Glutamatergic neuron (in vitro differentiated cells): ENCODE measurements at regions not wholly inside any gene's neighbourhood (a gene's known extent, or its start where the extent isn't known, plus 50 kb on each side); places are given as distances from the start of the nearest gene placed in this dataset.

ENCODE experiments used
- DNase-seq: peaks from one replicate; pipeline ENCODE4 v3.0.0; 2022
- H3K27ac Mint-ChIP-seq: one replicate; pipeline ENCODE4 v1.8.0; 2020; ENCODE audit warnings: mild to moderate bottlenecking, mixed read lengths, inconsistent platforms; ENCODE audit not compliant: unreplicated experiment
- H3K27me3 Mint-ChIP-seq: one replicate; pipeline ENCODE4 v1.8.0; 2020; ENCODE audit warnings: mild to moderate bottlenecking, moderate library complexity, mixed read lengths, inconsistent platforms; ENCODE audit not compliant: unreplicated experiment
- H3K36me3 Mint-ChIP-seq: one replicate; pipeline ENCODE4 v1.8.0; 2020; ENCODE audit warnings: mild to moderate bottlenecking, mixed read lengths, inconsistent platforms; ENCODE audit not compliant: unreplicated experiment
- H3K4me1 Mint-ChIP-seq: one replicate; pipeline ENCODE4 v1.8.0; 2020; ENCODE audit warnings: mild to moderate bottlenecking, low read depth, mixed read lengths, inconsistent platforms; ENCODE audit not compliant: unreplicated experiment
- H3K4me3 Mint-ChIP-seq: one replicate; pipeline ENCODE4 v1.8.0; 2020; ENCODE audit warnings: mild to moderate bottlenecking, mixed read lengths, inconsistent platforms; ENCODE audit not compliant: unreplicated experiment
- H3K9me3 Mint-ChIP-seq: one replicate; pipeline ENCODE4 v1.8.0; 2020; ENCODE audit warnings: mild to moderate bottlenecking, moderate library complexity, mixed read lengths, inconsistent platforms; ENCODE audit not compliant: unreplicated experiment
- CTCF ChIP-seq: fragments of 200-600 bp; sonication (generic); IDR thresholded peaks from one replicate; pipeline ENCODE4 v1.5.0; 2021; ENCODE audit not compliant: partially characterized antibody, unreplicated experiment

GRCh38 chr1:2943686-2944260, 77.5 kb upstream of the ACTRT2 start:
- H3K4me3 Mint-ChIP-seq: no peak overlapping the region
- no peak overlapping the region for H3K27ac Mint-ChIP-seq
- TF ChIP-seq CTCF: no peak
- DNase-seq: no peak
- H3K4me1 Mint-ChIP-seq: no peaks in the 10 kb centered on the region
- H3K36me3 Mint-ChIP-seq: peaks cover 4% of the 10 kb centered on the region
- peaks cover 4% of the 10 kb centered on the region for H3K9me3 Mint-ChIP-seq
- H3K27me3 Mint-ChIP-seq: peaks cover 3% of the 10 kb centered on the region

GRCh38 chr1:2944705-2945104, 76.6 kb upstream of the ACTRT2 start:
- Mint-ChIP-seq H3K27ac (no peak overlapping the region), H3K9me3 (peaks cover 4% of the 10 kb centered on the region), H3K36me3 (peaks cover 4% of the 10 kb centered on the region), H3K27me3 (peaks cover 3% of the 10 kb centered on the region), H3K4me3 (no peak overlapping the region), H3K4me1 (no peaks in the 10 kb centered on the region)
- no peak for DNase-seq
- no peak for TF ChIP-seq CTCF

GRCh38 chr1:2945821-2946231, 75.4 kb upstream of the ACTRT2 start:
- TF ChIP-seq CTCF: no peak
- H3K4me3 Mint-ChIP-seq: no peak overlapping the region
- no peaks in the 10 kb centered on the region for H3K27me3 Mint-ChIP-seq
- H3K36me3 Mint-ChIP-seq: peaks cover 4% of the 10 kb centered on the region
- H3K4me1 Mint-ChIP-seq: no peaks in the 10 kb centered on the region
- peaks cover 2% of the 10 kb centered on the region for H3K9me3 Mint-ChIP-seq
- H3K27ac Mint-ChIP-seq: no peak overlapping the region
- no peak for DNase-seq

- Mint-ChIP-seq H3K36me3 (peaks cover 3% of the 10 kb centered on the region), H3K9me3 (no peaks in the 10 kb centered on the region), H3K27me3 (no peaks in the 10 kb centered on the region), H3K27ac (no peak overlapping the region), H3K4me3 (no peak overlapping the region), H3K4me1 (no peaks in the 10 kb centered on the region)
- TF ChIP-seq CTCF: no peak
- no peak for DNase-seq
These were observed 75.0 kb upstream of the ACTRT2 start for GRCh38 chr1:2946291-2946690.

- no peak for TF ChIP-seq CTCF
- H3K27me3 Mint-ChIP-seq: peaks cover 1% of the 10 kb centered on the region
- no peak overlapping the region for H3K27ac Mint-ChIP-seq
- no peaks in the 10 kb centered on the region for H3K9me3 Mint-ChIP-seq
- no peak for DNase-seq
- no peak overlapping the region for H3K4me3 Mint-ChIP-seq
- no peaks in the 10 kb centered on the region for H3K36me3 Mint-ChIP-seq
- no peaks in the 10 kb centered on the region for H3K4me1 Mint-ChIP-seq
These were observed 74.1 kb upstream of the ACTRT2 start for GRCh38 chr1:2946999-2947690.
